ENCODE measurements at regions not wholly inside any gene's neighbourhood (a gene's known extent, or its start where the extent isn't known, plus 50 kb on each side); places are given as distances from the start of the nearest gene placed in this dataset.
"Not testable (repeated sequence)": the region's sequence is repeated elsewhere in the genome, so short reads cannot be mapped to it uniquely, and the experiment has no call there.

DNA sequence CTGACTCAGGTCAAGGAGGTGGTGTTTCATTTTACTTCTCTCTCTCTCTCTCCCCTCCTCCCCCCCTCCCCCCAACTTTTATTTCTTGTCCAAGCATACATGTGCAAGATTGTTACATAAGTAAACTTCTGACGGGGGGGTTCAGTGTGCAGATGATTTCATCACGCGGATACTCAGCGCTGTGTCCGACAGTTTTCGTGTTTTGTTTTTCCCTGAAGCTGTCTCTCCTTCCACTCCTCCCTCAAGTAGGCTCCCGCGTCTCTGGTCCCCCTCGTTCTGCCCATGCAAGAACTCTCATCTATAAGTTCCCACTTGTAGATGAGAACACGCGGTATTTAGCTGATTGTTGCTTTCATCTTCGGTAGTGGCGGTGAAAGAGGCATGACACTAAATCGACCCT lies 111.0 kb upstream of the ANKRD30BL start:
- no peak for ATAC-seq
- intact Hi-C loops (cut with micrococcal nuclease), result no loop called here
- DNase-seq, result no peak
- Mint-ChIP-seq H3K4me3 (no peak overlapping the region), H3K9me3 (peaks cover 4% of the 10 kb centered on the region), H3K27me3 (no peaks in the 10 kb centered on the region), H3K27ac (no peak overlapping the region), H3K36me3 (ENCODE audit: low read depth) (no peaks in the 10 kb centered on the region), H3K4me1 (ENCODE audit: low read depth) (no peaks in the 10 kb centered on the region)
- CTCF ChIA-PET, result no interaction called here
- TF ChIP-seq CTCF (IDR thresholded peaks at IDR 0.05), result no peak
- POLR2A ChIA-PET, result no interaction called here

DNA sequence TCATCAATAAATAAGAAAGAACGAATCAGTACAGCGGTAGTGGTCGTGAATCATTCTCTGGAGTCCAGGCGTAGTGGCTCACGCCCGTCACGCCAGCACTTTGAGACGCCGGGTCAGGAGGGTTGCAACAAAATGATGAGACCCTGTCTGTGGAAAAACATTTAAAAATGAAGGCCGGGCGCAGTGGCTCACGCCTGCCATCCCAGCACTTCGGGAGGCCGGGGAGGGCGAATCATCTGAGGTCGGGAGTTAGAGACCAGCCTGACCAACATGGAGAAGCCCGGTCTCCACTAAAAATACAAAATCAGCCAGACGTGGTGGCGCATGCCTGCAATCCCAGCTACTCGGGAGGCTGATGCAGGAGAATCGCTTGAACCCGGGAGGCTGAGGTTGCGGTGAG lies 111.8 kb upstream of the ANKRD30BL start:
- intact Hi-C loops (cut with micrococcal nuclease); H3K27me3 Mint-ChIP-seq; H3K9me3 Mint-ChIP-seq; H3K27ac Mint-ChIP-seq; POLR2A ChIA-PET; DNase-seq; ATAC-seq; H3K4me1 Mint-ChIP-seq (ENCODE audit: low read depth); H3K36me3 Mint-ChIP-seq (ENCODE audit: low read depth); CTCF ChIA-PET; H3K4me3 Mint-ChIP-seq: not testable (repeated sequence)

DNA sequence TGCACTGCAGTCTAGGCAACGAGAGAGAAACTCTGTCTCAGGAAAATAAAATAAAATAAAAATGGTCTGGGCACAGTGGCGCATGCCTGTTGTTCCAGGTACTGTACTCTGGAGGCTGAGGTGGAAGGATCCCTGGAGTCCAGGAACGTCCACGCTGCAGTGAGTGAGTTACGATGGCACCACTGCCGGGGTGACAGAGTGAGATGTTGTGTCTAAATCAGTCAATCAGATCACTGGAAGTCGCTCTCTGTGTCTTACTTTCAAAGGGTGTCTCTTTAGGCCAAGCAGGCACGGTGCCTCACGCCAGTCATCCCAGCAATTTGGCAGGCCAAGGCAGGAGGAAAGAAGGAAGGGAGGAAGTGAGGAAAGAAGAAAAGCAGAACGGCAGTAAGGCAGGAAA lies 112.2 kb upstream of the ANKRD30BL start:
- intact Hi-C loops (cut with micrococcal nuclease), result no loop called here
- Mint-ChIP-seq H3K9me3 (peaks cover 4% of the 10 kb centered on the region), H3K27ac (no peak overlapping the region), H3K36me3 (ENCODE audit: low read depth) (no peaks in the 10 kb centered on the region), H3K27me3 (no peaks in the 10 kb centered on the region), H3K4me1 (ENCODE audit: low read depth) (no peaks in the 10 kb centered on the region), H3K4me3 (no peak overlapping the region)
- ChIA-PET CTCF (no interaction called here), POLR2A (no interaction called here)
- no peak for TF ChIP-seq CTCF (IDR thresholded peaks at IDR 0.05)
- DNase-seq (no peak), ATAC-seq (no peak)

DNA sequence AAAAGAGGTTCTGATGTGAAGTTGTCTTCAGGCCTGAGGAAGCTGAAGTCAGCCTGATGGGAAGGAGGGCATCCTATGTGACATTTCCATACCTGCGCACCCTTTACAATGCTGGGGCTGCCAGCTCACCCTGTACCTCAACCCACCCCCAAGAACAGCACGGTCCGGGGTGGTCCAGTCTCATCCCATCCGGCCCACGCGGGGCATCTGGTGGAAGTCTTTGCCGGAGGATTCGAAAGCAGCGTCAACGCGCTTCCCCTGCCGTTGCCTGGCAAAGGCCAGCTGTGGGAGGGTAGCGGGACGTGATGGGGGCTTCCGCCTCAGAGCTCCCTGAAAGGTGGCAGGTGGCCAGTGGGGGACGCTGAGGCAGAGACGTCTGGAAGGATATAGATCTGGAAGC lies 113.6 kb upstream of the ANKRD30BL start:
- Mint-ChIP-seq H3K4me1 (ENCODE audit: low read depth) (no peaks in the 10 kb centered on the region), H3K27me3 (no peaks in the 10 kb centered on the region), H3K9me3 (peaks cover 7% of the 10 kb centered on the region), H3K36me3 (ENCODE audit: low read depth) (no peaks in the 10 kb centered on the region), H3K27ac (no peak overlapping the region), H3K4me3 (no peak overlapping the region)
- ATAC-seq (no peak), DNase-seq (no peak)
- ChIA-PET POLR2A (no interaction called here), CTCF (no interaction called here)
- TF ChIP-seq CTCF (IDR thresholded peaks at IDR 0.05), result no peak
- intact Hi-C loops (cut with micrococcal nuclease), result no loop called here

DNA sequence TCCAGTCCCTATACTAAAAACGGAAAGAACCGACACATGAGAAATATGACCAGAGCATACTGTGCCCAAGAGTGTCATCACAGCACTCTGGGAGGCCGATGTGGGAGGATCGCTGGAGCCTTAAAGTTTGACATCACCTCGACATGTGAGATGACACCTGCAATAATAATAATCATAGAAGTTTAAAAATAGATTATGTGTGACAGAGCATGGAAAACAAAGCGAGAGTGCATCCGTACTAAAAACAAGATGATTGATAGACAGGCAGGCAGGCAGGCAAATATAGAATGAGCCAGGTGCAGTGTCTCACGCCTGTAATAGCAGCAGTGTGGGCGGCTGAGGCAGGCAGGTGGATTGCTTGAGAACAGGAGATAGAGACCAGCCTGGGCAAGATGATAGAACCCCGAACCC lies 114.8 kb upstream of the ANKRD30BL start:
- POLR2A ChIA-PET, result no interaction called here
- Mint-ChIP-seq H3K4me3 (no peak overlapping the region), H3K36me3 (ENCODE audit: low read depth) (no peaks in the 10 kb centered on the region), H3K27ac (no peak overlapping the region), H3K4me1 (ENCODE audit: low read depth) (no peaks in the 10 kb centered on the region), H3K27me3 (peaks cover 2% of the 10 kb centered on the region), H3K9me3 (peaks cover 7% of the 10 kb centered on the region)
- CTCF ChIA-PET, result no interaction called here
- no peak for TF ChIP-seq CTCF (IDR thresholded peaks at IDR 0.05)
- intact Hi-C loops (cut with micrococcal nuclease), result no loop called here
- DNase-seq, result no peak
- no peak for ATAC-seq

- ChIA-PET CTCF (no interaction called here), POLR2A (no interaction called here)
- Mint-ChIP-seq H3K4me3 (no peak overlapping the region), H3K9me3 (peaks cover 7% of the 10 kb centered on the region), H3K4me1 (ENCODE audit: low read depth) (no peaks in the 10 kb centered on the region), H3K27me3 (peaks cover 9% of the 10 kb centered on the region), H3K27ac (no peak overlapping the region), H3K36me3 (ENCODE audit: low read depth) (no peaks in the 10 kb centered on the region)
- no peak for DNase-seq
- ATAC-seq, result no peak
- intact Hi-C loops (cut with micrococcal nuclease), result no loop called here
- no peak for TF ChIP-seq CTCF (IDR thresholded peaks at IDR 0.05)
These were observed 116.5 kb upstream of the ANKRD30BL start for GRCh38 chr2:132278267-132278666.
